ENCODE measurements at regions not wholly inside any gene's neighbourhood (a gene's known extent, or its start where the extent isn't known, plus 50 kb on each side); places are given as distances from the start of the nearest gene placed in this dataset.
A peak's percentile ranks its signal among the peaks of the same experiment; 100 is the strongest.

DNA sequence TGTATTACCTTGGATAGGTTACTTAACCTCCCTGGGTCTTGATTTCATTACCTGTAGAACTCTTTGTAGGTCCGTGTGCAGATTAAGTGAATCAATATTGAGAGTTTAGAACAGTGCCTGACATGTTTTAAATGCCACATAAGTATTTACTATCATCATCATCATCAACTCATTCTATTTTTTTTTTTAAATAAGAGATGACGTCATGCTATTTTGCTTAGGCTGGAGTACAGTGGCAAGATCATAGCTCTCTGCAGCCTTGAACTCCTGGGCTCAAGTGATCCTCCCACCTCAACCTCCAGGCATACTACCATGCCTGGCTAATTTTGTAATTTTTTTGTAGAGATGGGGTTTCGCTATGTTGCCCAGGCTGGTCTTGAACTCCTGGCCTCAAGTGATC lies 132.0 kb upstream of the FZD8 start:
- Histone ChIP-seq H2BK15ac (ENCODE audit: low read length) (no peak overlapping the region), H3K4me1 (ENCODE audit: control insufficient read depth in 2 of 2, insufficient read depth in 1 of 2, low read depth in 1 of 2, low read length in 2 of 2) (peaks cover 0 to 7% of the 10 kb centered on the region in 2 donors), H2AK5ac (ENCODE audit: low read depth, low read length) (no peak overlapping the region), H3K36me3 (replicated peaks in 1 of 2; ENCODE audit: control insufficient read depth in 2 of 2, insufficient read depth in 2 of 2, low read length in 2 of 2) (peaks cover 0 to 1% of the 10 kb centered on the region in 2 donors), H3K4me2 (ENCODE audit: insufficient read depth, low read length, poor library complexity, severe bottlenecking) (no peak overlapping the region), H4K8ac (ENCODE audit: low read depth, low read length) (no peak overlapping the region), H3K9ac (ENCODE audit: low read depth, low read length, poor library complexity) (no peak overlapping the region), H3K18ac (ENCODE audit: low read length) (no peak overlapping the region), H4K91ac (ENCODE audit: low read depth, low read length, poor library complexity) (no peak overlapping the region), H2BK5ac (ENCODE audit: low read length) (no peak overlapping the region), H2AFZ (ENCODE audit: low read length) (no peak overlapping the region), H3K9me3 (replicated peaks in 1 of 2; ENCODE audit: control insufficient read depth in 2 of 2, insufficient read depth in 1 of 2, low read depth in 1 of 2, low read length in 2 of 2) (no peaks in the 10 kb centered on the region), H3K27me3 (ENCODE audit: control insufficient read depth in 3 of 3, insufficient read depth in 3 of 3, low read depth in 1 of 3, low read length in 3 of 3) (no peaks in the 10 kb centered on the region), H3K14ac (ENCODE audit: low read length) (no peak overlapping the region), H3K4me3 (ENCODE audit: low read length in 2 of 2) (no peak overlapping the region), H2BK12ac (ENCODE audit: low read length) (no peak overlapping the region), H3K79me1 (ENCODE audit: low read depth, low read length) (no peaks in the 10 kb centered on the region), H3K27ac (replicated peaks; ENCODE audit: low read length) (no peak overlapping the region), H3K23ac (ENCODE audit: low read depth, low read length, poor library complexity) (no peak overlapping the region), H3K4ac (ENCODE audit: low read length) (no peak overlapping the region), H2BK120ac (ENCODE audit: low read depth, low read length) (no peak overlapping the region)
- DNase-seq (ENCODE audit: low spot score), result no peak
- WGBS, 2 donors (ENCODE audit: extremely low coverage in 2 of 2, insufficient read length in 2 of 2, insufficient replicate concordance in 1 of 2), result no CpG with 5 or more reads among the region's 3 CpGs

GRCh38 chr10:35770817-35771355 lies 128.8 kb upstream of the FZD8 start:
- Histone ChIP-seq H3K4me2 (ENCODE audit: insufficient read depth, low read length, poor library complexity, severe bottlenecking) (no peak overlapping the region), H2BK5ac (ENCODE audit: low read length) (no peak overlapping the region), H2BK15ac (ENCODE audit: low read length) (no peak overlapping the region), H3K23ac (ENCODE audit: low read depth, low read length, poor library complexity) (no peak overlapping the region), H2BK120ac (ENCODE audit: low read depth, low read length) (no peak overlapping the region), H3K9me3 (replicated peaks in 1 of 2; ENCODE audit: control insufficient read depth in 2 of 2, insufficient read depth in 1 of 2, low read depth in 1 of 2, low read length in 2 of 2) (no peaks in the 10 kb centered on the region), H3K27ac (replicated peaks; ENCODE audit: low read length) (no peak overlapping the region), H2BK12ac (ENCODE audit: low read length) (no peak overlapping the region), H3K14ac (ENCODE audit: low read length) (no peak overlapping the region), H3K36me3 (replicated peaks in 1 of 2; ENCODE audit: control insufficient read depth in 2 of 2, insufficient read depth in 2 of 2, low read length in 2 of 2) (peaks cover 0 to 1% of the 10 kb centered on the region in 2 donors), H3K27me3 (ENCODE audit: control insufficient read depth in 3 of 3, insufficient read depth in 3 of 3, low read depth in 1 of 3, low read length in 3 of 3) (no peaks in the 10 kb centered on the region), H2AK5ac (ENCODE audit: low read depth, low read length) (no peak overlapping the region), H3K4me1 (ENCODE audit: control insufficient read depth in 2 of 2, insufficient read depth in 1 of 2, low read depth in 1 of 2, low read length in 2 of 2) (peaks cover 0 to 9% of the 10 kb centered on the region in 2 donors), H4K91ac (ENCODE audit: low read depth, low read length, poor library complexity) (no peak overlapping the region), H3K18ac (ENCODE audit: low read length) (peak overlapping the region; percentile 70), H3K9ac (ENCODE audit: low read depth, low read length, poor library complexity) (no peak overlapping the region), H4K8ac (ENCODE audit: low read depth, low read length) (no peak overlapping the region), H3K79me1 (ENCODE audit: low read depth, low read length) (no peaks in the 10 kb centered on the region), H3K4me3 (ENCODE audit: low read length in 2 of 2) (no peak overlapping the region), H2AFZ (ENCODE audit: low read length) (no peak overlapping the region), H3K4ac (ENCODE audit: low read length) (no peak overlapping the region)
- DNase-seq (ENCODE audit: low spot score), result no peak
- no CpG with 5 or more reads among the region's 4 CpGs for WGBS, 2 donors (ENCODE audit: extremely low coverage in 2 of 2, insufficient read length in 2 of 2, insufficient replicate concordance in 1 of 2)

- Histone ChIP-seq H3K9ac (ENCODE audit: low read depth, low read length, poor library complexity) (no peak overlapping the region), H2AK5ac (ENCODE audit: low read depth, low read length) (no peak overlapping the region), H3K9me3 (replicated peaks in 1 of 2; ENCODE audit: control insufficient read depth in 2 of 2, insufficient read depth in 1 of 2, low read depth in 1 of 2, low read length in 2 of 2) (no peaks in the 10 kb centered on the region), H3K4me1 (ENCODE audit: control insufficient read depth in 2 of 2, insufficient read depth in 1 of 2, low read depth in 1 of 2, low read length in 2 of 2) (peaks cover 0 to 9% of the 10 kb centered on the region in 2 donors), H3K4ac (ENCODE audit: low read length) (no peak overlapping the region), H3K4me3 (ENCODE audit: low read length in 2 of 2) (no peak overlapping the region), H3K23ac (ENCODE audit: low read depth, low read length, poor library complexity) (no peak overlapping the region), H3K4me2 (ENCODE audit: insufficient read depth, low read length, poor library complexity, severe bottlenecking) (no peak overlapping the region), H3K36me3 (replicated peaks in 1 of 2; ENCODE audit: control insufficient read depth in 2 of 2, insufficient read depth in 2 of 2, low read length in 2 of 2) (peaks cover 0 to 1% of the 10 kb centered on the region in 2 donors), H3K79me1 (ENCODE audit: low read depth, low read length) (no peaks in the 10 kb centered on the region), H2BK15ac (ENCODE audit: low read length) (no peak overlapping the region), H3K27ac (replicated peaks; ENCODE audit: low read length) (no peak overlapping the region), H3K14ac (ENCODE audit: low read length) (no peak overlapping the region), H3K27me3 (ENCODE audit: control insufficient read depth in 3 of 3, insufficient read depth in 3 of 3, low read depth in 1 of 3, low read length in 3 of 3) (no peaks in the 10 kb centered on the region), H4K8ac (ENCODE audit: low read depth, low read length) (no peak overlapping the region), H4K91ac (ENCODE audit: low read depth, low read length, poor library complexity) (no peak overlapping the region), H2BK12ac (ENCODE audit: low read length) (no peak overlapping the region), H2AFZ (ENCODE audit: low read length) (no peak overlapping the region), H2BK5ac (ENCODE audit: low read length) (no peak overlapping the region), H2BK120ac (ENCODE audit: low read depth, low read length) (no peak overlapping the region), H3K18ac (ENCODE audit: low read length) (no peak overlapping the region)
- no peak for DNase-seq (ENCODE audit: low spot score)
Measured at GRCh38 chr10:35769795-35770194, 127.7 kb upstream of the FZD8 start.

DNA sequence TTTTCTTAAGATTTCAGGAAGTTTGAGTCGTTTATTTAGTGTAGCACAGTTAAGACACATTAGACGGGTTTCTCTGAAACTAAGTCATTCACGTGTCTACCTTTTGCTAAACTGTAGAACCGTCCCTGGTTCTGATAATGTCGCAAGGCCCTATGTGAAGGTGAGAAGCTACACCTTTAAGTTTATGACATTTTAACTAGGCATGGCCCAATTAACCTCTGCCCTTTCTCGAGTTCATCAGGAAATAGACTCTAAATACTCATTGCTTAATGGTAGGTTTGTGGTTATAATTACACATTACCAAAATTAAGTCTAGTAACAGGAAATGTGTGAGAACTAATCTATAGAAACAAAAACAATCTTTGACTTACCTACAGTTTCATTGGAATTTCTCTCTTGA lies 126.6 kb upstream of the FZD8 start:
- Histone ChIP-seq H3K36me3 (replicated peaks in 1 of 2; ENCODE audit: control insufficient read depth in 2 of 2, insufficient read depth in 2 of 2, low read length in 2 of 2) (peaks cover 0 to 1% of the 10 kb centered on the region in 2 donors), H3K9me3 (replicated peaks in 1 of 2; ENCODE audit: control insufficient read depth in 2 of 2, insufficient read depth in 1 of 2, low read depth in 1 of 2, low read length in 2 of 2) (no peaks in the 10 kb centered on the region)

More for the DNA sequence above, 126.6 kb upstream of the FZD8 start:
- H3K18ac ChIP-seq (ENCODE audit: low read length), result no peak overlapping the region
- H2BK12ac ChIP-seq (ENCODE audit: low read length), result no peak overlapping the region
- no peak overlapping the region for H2AK5ac ChIP-seq (ENCODE audit: low read depth, low read length)
- no peak overlapping the region for H3K4me2 ChIP-seq (ENCODE audit: insufficient read depth, low read length, poor library complexity, severe bottlenecking)
- H2BK5ac ChIP-seq (ENCODE audit: low read length), result no peak overlapping the region
- H3K4ac ChIP-seq (ENCODE audit: low read length), result no peak overlapping the region
- H3K14ac ChIP-seq (ENCODE audit: low read length), result no peak overlapping the region
- no peak overlapping the region for H3K23ac ChIP-seq (ENCODE audit: low read depth, low read length, poor library complexity)
- no peak overlapping the region for H2AFZ ChIP-seq (ENCODE audit: low read length)
- peaks cover 0 to 9% of the 10 kb centered on the region in 2 donors for H3K4me1 ChIP-seq (ENCODE audit: control insufficient read depth in 2 of 2, insufficient read depth in 1 of 2, low read depth in 1 of 2, low read length in 2 of 2)
- no peaks in the 10 kb centered on the region for H3K27me3 ChIP-seq (ENCODE audit: control insufficient read depth in 3 of 3, insufficient read depth in 3 of 3, low read depth in 1 of 3, low read length in 3 of 3)
- no peak overlapping the region for H4K8ac ChIP-seq (ENCODE audit: low read depth, low read length)
- no peak overlapping the region for H4K91ac ChIP-seq (ENCODE audit: low read depth, low read length, poor library complexity)
- H2BK120ac ChIP-seq (ENCODE audit: low read depth, low read length), result no peak overlapping the region
- H3K79me1 ChIP-seq (ENCODE audit: low read depth, low read length), result no peaks in the 10 kb centered on the region
- H3K27ac ChIP-seq (replicated peaks; ENCODE audit: low read length), result no peak overlapping the region
- WGBS, 2 donors (ENCODE audit: extremely low coverage in 2 of 2, insufficient read length in 2 of 2, insufficient replicate concordance in 1 of 2), result no CpG with 5 or more reads among the region's 6 CpGs
- H2BK15ac ChIP-seq (ENCODE audit: low read length), result no peak overlapping the region
- no peak overlapping the region for H3K9ac ChIP-seq (ENCODE audit: low read depth, low read length, poor library complexity)
- no peak for DNase-seq (ENCODE audit: low spot score)
- H3K4me3 ChIP-seq (ENCODE audit: low read length in 2 of 2), result no peak overlapping the region

All from neuronal stem cell (in vitro differentiated cells).